Right lobe of liver (tissue), 6 donors: ENCODE measurements at regions not wholly inside any gene's neighbourhood (a gene's known extent, or its start where the extent isn't known, plus 50 kb on each side); places are given as distances from the start of the nearest gene placed in this dataset.

ENCODE experiments used
- ATAC-seq, 4 donors: fragments of 200-7000 bp; cut with Tn5 transposase; one replicate each; pipeline ENCODE4 v1.9.1; 2020; ENCODE audit warnings: mild to moderate bottlenecking in 4 of 4, moderate library complexity in 4 of 4
- DNase-seq, 3 donors: peaks; one replicate each; pipeline ENCODE4 v3.0.0-alpha.2; 2020
- H3K27ac ChIP-seq, 3 donors: fragments of 200-600 bp; one replicate each; pipeline ENCODE4 v1.8.0; 2022
- H3K27me3 ChIP-seq, 2 donors: fragments of 200-600 bp; one replicate each; pipeline ENCODE4 v1.8.0; 2022
- H3K36me3 ChIP-seq, 4 donors: fragments of 200-600 bp; sonication (generic) in 1 of 4; one replicate each; pipeline versions ENCODE4 v1.5.1 to v1.8.0; 2017 to 2022; ENCODE audit warnings: control low read depth in 1 of 4
- H3K4me1 ChIP-seq, 4 donors: fragments of 200-600 bp; sonication (generic) in 1 of 4; one replicate each; pipeline versions ENCODE4 v1.5.1 to v1.8.0; 2017 to 2022; ENCODE audit warnings: control low read depth in 1 of 4
- H3K4me3 ChIP-seq, 3 donors: fragments of 200-600 bp; one replicate each; pipeline ENCODE4 v1.8.0; 2022
- H3K9me3 ChIP-seq, 4 donors: fragments of 200-600 bp; sonication (generic) in 1 of 4; one replicate each; pipeline versions ENCODE4 v1.5.1 to v1.8.0; 2017 to 2022; ENCODE audit warnings: control low read depth in 1 of 4
- POLR2A ChIP-seq: fragments of 450-650 bp; IDR thresholded peaks from one replicate; pipeline ENCODE4 v1.6.1; 2017; ENCODE audit warnings: antibody characterized with exemption, mild to moderate bottlenecking
- WGBS: methylation state at CpG from one replicate; pipeline ENCODE4 v1.1.6; 2018; ENCODE audit warnings: low coverage, low lambda C conversion rate; ENCODE audit not compliant: insufficient coverage; ENCODE audit errors: missing lambda C conversion rate; 5-methylcytosine and 5-hydroxymethylcytosine counted together
- intact Hi-C, 2 donors: fragments of 100-400 bp; cut with DNase I; formaldehyde crosslinking; loops; one replicate each; pipeline versions ENCODE4 v1.11.2 to v1.14.1; 2022
- TF ChIP-seq, protein P1 (sequence below), 4 donors: fragments of 200-600 bp in 3 of 4; fragments of 450-650 bp in 1 of 4; IDR thresholded peaks; one replicate each; pipeline versions ENCODE4 v1.5.1 to v1.8.0; 2016 to 2022; ENCODE audit warnings: antibody characterized with exemption in 4 of 4, mild to moderate bottlenecking in 2 of 4
- donor health status: DM: no; HTN: yes; CAD: no.
- donor health status: DM: no; HTN: no; CAD: no.
- donor health status: DM: no; HTN: no; CAD: no.
- donor health status: DM: no; HTN: yes; CAD: no.
- donor health status: DM: no; HTN: yes; CAD: no.

GRCh38 chr7:88597941-88598425, 161.5 kb upstream of the ZNF804B start:
- Histone ChIP-seq H3K4me3 (no peak overlapping the region), H3K36me3 (no peaks in the 10 kb centered on the region), H3K27me3 (no peaks in the 10 kb centered on the region), H3K9me3 (no peaks in the 10 kb centered on the region), H3K4me1 (no peaks in the 10 kb centered on the region), H3K27ac (no peak overlapping the region)
- ATAC-seq (no peak), DNase-seq (no peak)
- intact Hi-C loops = no loop called here
- TF ChIP-seq, protein P1, sequence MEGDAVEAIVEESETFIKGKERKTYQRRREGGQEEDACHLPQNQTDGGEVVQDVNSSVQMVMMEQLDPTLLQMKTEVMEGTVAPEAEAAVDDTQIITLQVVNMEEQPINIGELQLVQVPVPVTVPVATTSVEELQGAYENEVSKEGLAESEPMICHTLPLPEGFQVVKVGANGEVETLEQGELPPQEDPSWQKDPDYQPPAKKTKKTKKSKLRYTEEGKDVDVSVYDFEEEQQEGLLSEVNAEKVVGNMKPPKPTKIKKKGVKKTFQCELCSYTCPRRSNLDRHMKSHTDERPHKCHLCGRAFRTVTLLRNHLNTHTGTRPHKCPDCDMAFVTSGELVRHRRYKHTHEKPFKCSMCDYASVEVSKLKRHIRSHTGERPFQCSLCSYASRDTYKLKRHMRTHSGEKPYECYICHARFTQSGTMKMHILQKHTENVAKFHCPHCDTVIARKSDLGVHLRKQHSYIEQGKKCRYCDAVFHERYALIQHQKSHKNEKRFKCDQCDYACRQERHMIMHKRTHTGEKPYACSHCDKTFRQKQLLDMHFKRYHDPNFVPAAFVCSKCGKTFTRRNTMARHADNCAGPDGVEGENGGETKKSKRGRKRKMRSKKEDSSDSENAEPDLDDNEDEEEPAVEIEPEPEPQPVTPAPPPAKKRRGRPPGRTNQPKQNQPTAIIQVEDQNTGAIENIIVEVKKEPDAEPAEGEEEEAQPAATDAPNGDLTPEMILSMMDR (IDR thresholded peaks at IDR 0.05) = no peak
- no peak for TF ChIP-seq POLR2A
- WGBS = 33% methylated on average over 2 of the region's 2 CpGs

- no peaks in the 10 kb centered on the region for H3K27me3 ChIP-seq
- 13% methylated on average over 1 of the region's 2 CpGs for WGBS
- ATAC-seq (no peak), DNase-seq (no peak)
- H3K4me1 ChIP-seq = no peaks in the 10 kb centered on the region
- no peaks in the 10 kb centered on the region for H3K36me3 ChIP-seq
- H3K4me3 ChIP-seq = no peak overlapping the region
- TF ChIP-seq, protein P1 (IDR thresholded peaks at IDR 0.05) = no peak
- TF ChIP-seq POLR2A = no peak
- intact Hi-C loops = no loop called here
- no peak overlapping the region for H3K27ac ChIP-seq
- no peaks in the 10 kb centered on the region for H3K9me3 ChIP-seq
Measured at GRCh38 chr7:88590963-88591362, 168.5 kb upstream of the ZNF804B start.

DNA sequence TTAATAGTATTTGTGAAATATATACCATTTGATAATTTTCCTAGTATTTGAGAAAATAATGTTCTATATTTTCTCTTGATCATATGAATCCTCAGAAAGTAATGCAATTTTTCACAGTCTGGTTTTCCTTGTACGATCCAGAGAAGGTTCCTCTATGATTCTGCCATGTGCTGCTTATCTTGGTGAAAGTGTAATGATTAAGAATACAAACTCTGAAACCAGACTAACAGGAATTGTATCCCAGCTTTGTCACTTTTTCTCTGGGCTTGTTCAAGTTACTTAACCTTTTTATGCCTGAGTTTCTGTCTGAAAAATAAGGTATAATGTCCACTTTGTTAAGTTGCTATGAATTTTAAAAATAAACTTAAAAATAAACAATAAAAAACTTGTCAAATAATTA, 169.6 kb upstream of the ZNF804B start:
- H3K27ac ChIP-seq = no peak overlapping the region
- TF ChIP-seq POLR2A = no peak
- TF ChIP-seq, protein P1 (IDR thresholded peaks at IDR 0.05) = no peak
- no peaks in the 10 kb centered on the region for H3K36me3 ChIP-seq
- intact Hi-C loops = no loop called here
- 38% methylated on average over 1 of the region's 1 CpG for WGBS
- H3K4me3 ChIP-seq = no peak overlapping the region
- DNase-seq = no peak
- no peak for ATAC-seq
- H3K4me1 ChIP-seq = no peaks in the 10 kb centered on the region
- no peaks in the 10 kb centered on the region for H3K27me3 ChIP-seq
- no peaks in the 10 kb centered on the region for H3K9me3 ChIP-seq

GRCh38 chr7:88586890-88587289, 172.6 kb upstream of the ZNF804B start:
- Histone ChIP-seq H3K36me3 (no peaks in the 10 kb centered on the region), H3K9me3 (no peaks in the 10 kb centered on the region), H3K4me1 (no peaks in the 10 kb centered on the region), H3K27ac (no peak overlapping the region), H3K4me3 (no peak overlapping the region), H3K27me3 (no peaks in the 10 kb centered on the region)
- ATAC-seq (no peak), DNase-seq (no peak)
- 37% methylated on average over 3 of the region's 3 CpGs for WGBS
- intact Hi-C loops = no loop called here
- TF ChIP-seq, protein P1 (IDR thresholded peaks at IDR 0.05) = no peak
- TF ChIP-seq POLR2A = no peak

DNA sequence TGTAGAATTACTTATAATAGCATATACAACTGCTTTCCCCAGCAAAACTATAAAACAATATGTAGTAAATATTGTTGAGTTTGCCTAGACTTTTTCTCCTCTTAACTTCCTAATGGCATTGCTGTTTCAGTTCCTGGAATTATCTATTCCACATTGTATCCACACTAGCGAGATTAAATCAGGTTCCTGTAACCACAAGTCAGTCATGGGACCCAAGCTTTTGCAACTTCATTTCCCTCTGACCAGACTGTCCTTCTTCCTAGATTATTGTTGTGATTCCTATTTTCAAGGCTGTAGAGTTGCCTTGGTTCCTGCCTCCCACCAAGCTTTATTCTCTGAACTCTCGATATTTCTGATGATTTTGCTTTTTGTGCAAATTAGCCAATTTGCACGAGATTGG, 173.3 kb upstream of the ZNF804B start:
- DNase-seq (no peak), ATAC-seq (no peak)
- Histone ChIP-seq H3K27ac (no peak overlapping the region), H3K27me3 (no peaks in the 10 kb centered on the region), H3K36me3 (no peaks in the 10 kb centered on the region), H3K9me3 (no peaks in the 10 kb centered on the region), H3K4me3 (no peak overlapping the region), H3K4me1 (no peaks in the 10 kb centered on the region)
- TF ChIP-seq, protein P1 (IDR thresholded peaks at IDR 0.05) = no peak
- no peak for TF ChIP-seq POLR2A
- WGBS = 29% methylated on average over 3 of the region's 3 CpGs
- intact Hi-C loops = no loop called here
